ENCODE measurements at regions not wholly inside any gene's neighbourhood (a gene's known extent, or its start where the extent isn't known, plus 50 kb on each side); places are given as distances from the start of the nearest gene placed in this dataset.

DNA sequence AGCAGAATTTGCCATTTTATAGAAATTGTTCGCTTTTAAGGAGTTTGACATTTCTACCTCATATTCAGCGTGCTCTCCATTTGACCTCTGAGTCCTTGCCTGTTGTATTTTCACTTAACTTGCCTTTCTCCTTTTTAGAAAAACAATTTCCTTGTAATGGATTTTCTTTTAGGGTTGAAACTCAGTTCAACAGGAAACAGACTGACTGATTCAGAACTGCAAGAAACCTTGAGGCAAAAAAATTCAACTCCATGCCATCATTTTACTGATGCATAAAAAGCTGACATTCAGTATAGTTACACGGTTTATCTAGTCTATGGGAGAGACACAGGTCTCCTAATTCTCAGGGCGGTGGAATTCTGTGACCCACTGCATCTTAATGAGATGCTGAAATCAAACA, 59.8 kb downstream of the MRPS30 start:
- DNase-seq (ENCODE audit: missing footprints) (no peak), ATAC-seq (no peak)
- intact Hi-C loops (cut with DNase I): no loop called here

GRCh38 chr5:44869928-44870327, 61.2 kb downstream of the MRPS30 start:
- ATAC-seq (no peak), DNase-seq (ENCODE audit: missing footprints) (no peak)
- intact Hi-C loops (cut with DNase I): no loop called here

GRCh38 chr5:44870430-44870829, 61.7 kb downstream of the MRPS30 start:
- ATAC-seq: no peak
- intact Hi-C loops (cut with DNase I): no loop called here
- no peak for DNase-seq (ENCODE audit: missing footprints)

- no peak for ATAC-seq
- intact Hi-C loops (cut with DNase I): no loop called here
- no peak for DNase-seq (ENCODE audit: missing footprints)
Measured at GRCh38 chr5:44871401-44871800, 62.7 kb downstream of the MRPS30 start.

DNA sequence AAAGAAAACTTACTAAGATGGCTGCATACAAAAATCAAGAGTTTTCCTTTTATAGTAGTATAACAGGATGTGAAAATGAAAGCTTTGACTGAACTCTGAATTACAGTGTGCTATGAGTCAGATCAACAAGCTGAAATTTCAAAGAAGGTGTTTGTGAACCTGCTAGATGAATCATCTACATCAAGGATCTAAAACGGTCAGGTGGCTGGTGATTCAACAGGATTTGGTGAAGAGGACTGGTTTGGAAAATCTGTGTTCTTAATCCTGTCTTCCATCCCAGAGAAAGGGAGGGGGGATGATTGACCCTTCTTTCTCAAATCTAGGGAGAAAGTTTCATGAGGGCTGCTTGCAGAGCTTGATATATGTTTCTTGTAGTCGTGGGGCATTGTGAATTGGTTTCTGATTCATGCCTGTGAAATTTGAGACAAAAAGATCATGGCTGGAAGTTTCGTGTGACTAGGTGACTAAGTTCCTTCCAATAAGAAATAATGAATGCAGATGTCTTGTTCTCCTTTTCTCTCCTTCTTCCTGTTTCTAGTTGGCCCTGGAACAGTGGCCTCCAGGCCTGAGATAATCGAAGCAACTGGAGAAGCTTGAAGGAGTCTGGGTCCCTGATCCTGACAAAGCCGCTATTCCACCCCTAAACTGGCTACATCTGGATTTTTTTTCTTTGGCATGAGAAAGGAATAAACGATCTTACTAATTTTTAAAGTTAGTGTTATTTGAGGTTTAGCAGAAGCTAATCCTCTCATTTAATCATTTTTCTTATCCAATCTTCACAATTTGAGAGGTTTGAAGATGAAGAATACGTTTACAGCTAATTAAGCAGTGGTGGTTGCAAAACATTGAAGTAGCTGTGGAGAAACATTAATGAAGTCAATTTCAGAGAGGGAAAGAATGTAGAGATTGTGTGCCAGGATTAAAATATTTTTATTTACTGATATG, 67.2 kb downstream of the MRPS30 start:
- DNase-seq (ENCODE audit: missing footprints) (no peak), ATAC-seq (no peak)
- intact Hi-C loops (cut with DNase I): no loop called here

DNA sequence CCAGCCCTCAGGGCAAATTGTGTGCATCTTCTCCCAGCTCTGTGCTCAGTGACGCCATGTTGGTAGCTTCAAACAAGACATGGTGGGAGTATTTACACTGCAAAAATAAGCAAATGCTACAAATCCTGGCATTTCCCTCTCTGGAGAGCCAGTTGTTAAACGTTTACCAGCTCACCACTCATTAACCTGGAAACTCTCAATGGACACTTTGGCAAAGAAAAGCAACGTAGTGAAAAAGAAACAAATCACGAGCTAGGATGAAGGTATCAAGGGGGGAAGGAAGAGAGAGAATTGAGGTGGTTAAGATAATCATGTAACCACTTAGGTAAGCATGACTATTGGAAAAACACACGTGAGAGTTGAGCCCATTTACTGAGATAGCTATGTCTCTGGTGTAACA, 72.5 kb downstream of the MRPS30 start:
- ATAC-seq (no peak), DNase-seq (ENCODE audit: missing footprints) (no peak)
- intact Hi-C loops (cut with DNase I): no loop called here

- intact Hi-C loops (cut with DNase I): no loop called here
- ATAC-seq (peak; percentile 20), DNase-seq (ENCODE audit: missing footprints) (no peak)
Measured at GRCh38 chr5:44884036-44884435, 75.3 kb downstream of the MRPS30 start.

- intact Hi-C loops (cut with DNase I): no loop called here
- DNase-seq (ENCODE audit: missing footprints) (no peak), ATAC-seq (no peak)
Measured at GRCh38 chr5:44885903-44886302, 77.2 kb downstream of the MRPS30 start.

- intact Hi-C loops (cut with DNase I): no loop called here
Measured at GRCh38 chr5:44887722-44888121, 79.0 kb downstream of the MRPS30 start.

GRCh38 chr5:44888435-44888834, 79.7 kb downstream of the MRPS30 start:
- DNase-seq (ENCODE audit: missing footprints): no peak
- ATAC-seq: no peak
- intact Hi-C loops (cut with DNase I): no loop called here

More at GRCh38 chr5:44887722-44888121, 79.0 kb downstream of the MRPS30 start:
- no peak for DNase-seq (ENCODE audit: missing footprints)
- no peak for ATAC-seq

- no peak for DNase-seq (ENCODE audit: missing footprints)
- ATAC-seq: no peak
- intact Hi-C loops (cut with DNase I): no loop called here
Measured at GRCh38 chr5:44891116-44891515, 82.4 kb downstream of the MRPS30 start.

DNA sequence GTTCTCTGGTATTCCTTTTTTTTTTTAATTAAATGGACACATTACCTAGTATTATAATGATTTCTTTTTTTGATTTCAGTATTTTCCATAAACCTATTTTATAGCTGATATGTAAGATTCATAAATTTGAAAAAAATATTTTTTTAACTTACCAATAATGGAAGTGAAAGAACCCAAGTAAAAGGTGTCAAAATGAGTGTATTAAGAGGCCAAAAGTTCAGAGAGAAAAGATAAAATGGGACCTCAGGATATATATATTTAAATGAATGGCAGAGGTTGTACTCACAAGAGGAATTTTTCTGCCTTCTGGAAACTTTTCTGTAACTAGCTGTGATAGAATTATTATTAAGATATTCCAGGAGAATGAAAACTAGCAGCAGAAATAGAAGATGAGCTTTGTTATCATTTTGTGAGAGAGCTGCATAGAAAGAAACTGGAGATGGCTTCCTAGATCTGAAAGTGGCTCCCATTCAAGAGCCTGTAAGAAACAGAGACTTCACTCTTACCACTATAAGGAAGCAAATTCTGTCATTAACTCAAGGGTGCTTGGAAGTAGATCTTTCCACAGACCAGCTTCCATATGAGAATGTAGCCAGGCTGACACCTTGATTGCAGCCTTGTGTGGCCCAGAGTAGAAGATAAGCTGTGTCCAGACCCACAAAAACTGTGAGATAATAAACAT, 91.7 kb downstream of the MRPS30 start:
- DNase-seq (ENCODE audit: missing footprints) (no peak), ATAC-seq (no peak)
- intact Hi-C loops (cut with DNase I): no loop called here

- intact Hi-C loops (cut with DNase I): no loop called here
Measured at GRCh38 chr5:44907396-44907795, 98.6 kb downstream of the MRPS30 start.

DNA sequence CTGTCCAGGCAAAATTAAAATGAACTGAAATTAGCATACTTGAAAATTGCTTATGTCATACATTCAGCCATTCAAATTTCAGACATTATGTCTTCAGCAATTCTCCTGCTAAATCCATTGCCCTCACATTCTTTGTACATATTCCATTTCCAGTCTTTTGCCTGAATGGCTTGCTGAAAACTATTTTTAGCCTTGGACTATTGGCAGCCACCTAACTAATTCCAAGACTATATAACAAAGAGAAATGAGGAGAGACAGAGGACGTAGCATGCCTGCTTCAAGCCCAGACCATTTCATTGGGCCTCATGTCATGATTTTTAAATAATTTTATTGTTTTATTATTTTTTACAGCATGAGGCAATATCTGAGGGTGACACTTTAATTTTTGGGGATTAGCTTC, 100.3 kb downstream of the MRPS30 start:
- intact Hi-C loops (cut with DNase I): no loop called here
- DNase-seq (ENCODE audit: missing footprints) (no peak), ATAC-seq (no peak)

More at GRCh38 chr5:44907396-44907795, 98.6 kb downstream of the MRPS30 start:
- ATAC-seq (no peak), DNase-seq (ENCODE audit: missing footprints) (no peak)

- ATAC-seq (no peak), DNase-seq (ENCODE audit: missing footprints) (no peak)
- intact Hi-C loops (cut with DNase I): no loop called here
Measured at GRCh38 chr5:44911501-44911900, 102.8 kb downstream of the MRPS30 start.

GRCh38 chr5:44914221-44914620, 105.5 kb downstream of the MRPS30 start:
- ATAC-seq: no peak
- intact Hi-C loops (cut with DNase I): no loop called here
- DNase-seq (ENCODE audit: missing footprints): no peak

DNA sequence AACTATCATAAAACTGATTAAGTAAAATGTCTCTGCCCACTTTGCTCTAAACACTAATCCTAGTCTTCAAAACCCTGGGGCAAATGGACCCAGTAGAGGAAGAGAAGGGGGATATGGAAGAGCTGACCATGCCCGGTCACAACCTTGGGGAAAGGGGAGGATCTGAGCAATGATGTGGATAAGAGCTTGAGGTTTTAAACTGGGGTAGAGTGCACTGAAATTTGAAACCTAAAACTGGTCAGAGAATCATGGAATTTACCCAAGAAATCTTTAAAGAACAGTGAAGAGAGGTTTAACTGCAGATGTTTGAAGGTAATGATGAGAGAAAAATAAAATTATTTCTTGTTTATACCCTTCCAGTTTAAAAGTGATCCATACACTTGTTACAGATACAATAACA, 110.8 kb downstream of the MRPS30 start:
- intact Hi-C loops (cut with DNase I): no loop called here
- ATAC-seq: no peak
- DNase-seq (ENCODE audit: missing footprints): no peak

DNA sequence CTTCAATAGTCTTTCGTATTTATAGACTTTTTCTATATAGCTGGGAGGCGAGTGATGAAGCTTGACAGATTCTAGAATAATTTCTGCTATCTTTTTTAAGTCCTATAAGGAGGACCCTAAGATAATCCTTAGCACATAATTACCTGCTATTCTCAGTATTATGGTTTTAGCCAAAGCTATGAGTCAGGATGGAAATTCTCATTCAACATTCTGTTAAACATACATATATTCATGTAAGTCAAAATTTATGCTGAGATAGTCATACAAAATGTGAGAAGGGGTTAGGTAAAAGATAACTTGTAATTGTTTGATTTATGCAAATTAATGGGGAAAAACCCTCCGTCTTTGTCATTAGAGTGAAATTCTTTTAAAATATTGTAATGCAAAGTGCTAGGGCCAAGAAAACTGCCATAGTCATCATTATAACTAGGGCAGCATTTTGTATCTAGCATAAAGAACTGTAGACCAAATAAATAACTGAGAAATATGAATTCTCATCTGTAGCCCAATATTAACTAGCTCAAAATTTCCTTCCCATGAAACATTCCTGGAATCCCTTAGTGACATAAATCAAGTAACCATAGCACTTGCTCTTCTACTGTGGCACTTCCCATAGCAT, 118.5 kb downstream of the MRPS30 start:
- no peak for ATAC-seq
- intact Hi-C loops (cut with DNase I): no loop called here
- no peak for DNase-seq (ENCODE audit: missing footprints)

DNA sequence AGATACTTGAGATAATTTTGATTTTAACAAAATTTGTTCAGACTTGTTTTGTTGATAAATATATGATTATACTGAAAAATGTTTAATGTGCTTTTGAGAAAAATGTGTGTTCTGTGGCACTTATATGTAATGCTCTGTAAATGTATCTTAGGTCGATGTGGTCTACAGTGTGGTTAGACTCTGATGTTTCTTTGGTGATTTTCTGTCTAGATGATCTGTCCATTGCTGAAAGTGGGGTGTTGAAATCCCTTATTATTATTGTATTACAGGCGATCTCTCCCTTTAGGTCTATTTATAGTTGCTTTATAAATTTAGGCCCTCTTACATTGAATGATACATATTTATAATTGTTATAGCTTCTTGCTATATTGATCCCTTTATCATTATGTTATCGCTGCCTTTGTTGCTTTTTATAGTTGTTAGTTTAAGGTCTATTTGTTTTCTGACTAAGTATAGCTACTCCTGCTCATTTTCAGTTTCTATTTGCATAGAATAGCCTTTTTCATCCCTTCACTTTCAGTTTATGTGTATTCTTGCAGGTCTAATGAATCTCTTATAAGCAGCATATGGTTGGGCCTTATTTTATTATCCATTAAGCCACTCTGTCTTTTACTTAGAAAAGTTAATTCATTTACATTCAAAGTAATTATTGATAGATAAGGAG, 124.3 kb downstream of the MRPS30 start:
- ATAC-seq (no peak), DNase-seq (ENCODE audit: missing footprints) (no peak)
- intact Hi-C loops (cut with DNase I): no loop called here
